Left colon (tissue), 2 donors: ENCODE measurements at regions not wholly inside any gene's neighbourhood (a gene's known extent, or its start where the extent isn't known, plus 50 kb on each side); places are given as distances from the start of the nearest gene placed in this dataset.

Experiments
- ATAC-seq: fragments of 200-7000 bp; cut with Tn5 transposase; one replicate; pipeline ENCODE4 v1.9.1; 2020; ENCODE audit warnings: mild to moderate bottlenecking, moderate library complexity
- DNase-seq, 2 donors: peaks; one replicate each; pipeline ENCODE4 v3.0.0-alpha.2; 2020
- intact Hi-C, 2 donors: fragments of 100-400 bp; cut with DNase I in 1 of 2; cut with micrococcal nuclease in 1 of 2; formaldehyde crosslinking; loops; one replicate each; pipeline versions ENCODE4 v1.11.2 to v1.14.0; 2022; cut with DNase I, micrococcal nuclease
- donor health status: DM: no; HTN: no; CAD: no.
- donor health status: DM: yes; HTN: yes; CAD: no.

- no peak for DNase-seq
- intact Hi-C loops, result no loop called here
- no peak for ATAC-seq
Observed at GRCh38 chr20:39395478-39396291, 433.5 kb downstream of the DHX35 start.

- DNase-seq (no peak), ATAC-seq (no peak)
- intact Hi-C loops, result no loop called here
Observed at GRCh38 chr20:39394461-39394860, 432.3 kb downstream of the DHX35 start.

DNA sequence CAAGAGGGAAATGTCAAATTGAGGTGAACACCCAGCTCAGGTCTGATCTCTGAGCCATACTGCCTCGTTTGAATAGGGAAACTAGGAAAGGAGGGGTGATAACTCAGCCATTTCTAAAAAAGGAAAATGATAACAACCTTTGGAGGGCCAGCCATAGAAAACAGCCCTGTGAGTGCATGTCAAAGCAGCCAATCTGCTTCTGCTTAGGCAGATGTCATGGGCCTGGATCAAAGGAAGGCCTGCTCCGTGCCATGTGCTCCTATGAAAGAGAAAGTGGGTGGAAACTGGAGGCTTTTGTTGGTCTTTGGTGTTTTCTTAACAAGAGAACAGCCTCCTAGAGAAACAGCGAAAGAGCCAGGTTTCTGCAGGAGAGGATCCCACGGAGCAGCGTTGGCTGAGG is 428.0 kb downstream of the DHX35 start:
- no peak for ATAC-seq
- intact Hi-C loops, result no loop called here
- no peak for DNase-seq

- DNase-seq (no peak), ATAC-seq (no peak)
- intact Hi-C loops, result no loop called here
Observed at GRCh38 chr20:39381595-39381994, 419.5 kb downstream of the DHX35 start.

DNA sequence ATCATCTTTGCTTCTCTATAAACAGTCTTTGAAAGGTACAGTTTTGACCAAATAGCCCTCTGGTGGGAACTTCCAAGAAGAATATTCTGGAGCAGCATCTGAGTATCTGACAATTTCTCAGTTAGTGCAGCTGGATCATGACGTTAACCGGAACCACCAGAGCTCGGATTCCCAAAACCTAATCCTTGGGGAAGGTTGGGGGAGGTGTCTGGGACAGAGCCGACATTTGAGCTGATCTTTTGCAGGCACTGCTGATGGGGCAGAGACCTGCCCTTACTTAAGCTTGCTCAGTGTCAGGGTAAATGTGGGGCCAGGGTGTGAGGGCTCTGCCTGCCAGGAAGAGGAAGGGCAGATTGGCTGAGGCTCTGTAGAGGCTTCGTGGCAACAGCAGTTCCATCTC is 416.6 kb downstream of the DHX35 start:
- DNase-seq (no peak), ATAC-seq (no peak)
- intact Hi-C loops, result no loop called here

DNA sequence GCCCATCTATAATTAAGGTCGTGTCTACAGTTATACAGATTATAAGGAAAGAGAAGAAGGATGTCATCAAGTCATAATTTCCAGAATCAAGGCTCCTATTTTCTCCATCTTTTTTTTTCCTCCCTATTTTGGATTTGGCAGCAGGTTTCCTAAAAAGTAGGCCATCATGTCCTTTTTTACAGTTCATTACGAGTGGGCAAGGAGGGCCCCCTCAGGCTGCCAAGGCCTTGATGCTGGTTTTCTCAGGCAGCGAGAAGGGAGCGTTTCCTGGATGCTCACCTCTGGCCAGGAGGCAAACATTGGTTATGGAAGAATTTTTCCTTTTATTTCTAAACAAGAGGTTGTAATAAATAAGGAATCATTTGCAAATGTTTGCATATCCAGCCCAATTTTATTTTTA is 414.6 kb downstream of the DHX35 start:
- intact Hi-C loops, result no loop called here
- no peak for DNase-seq
- ATAC-seq, result no peak

- no peak for ATAC-seq
- no peak for DNase-seq
- intact Hi-C loops, result no loop called here
Observed at GRCh38 chr20:39364320-39364719, 402.2 kb downstream of the DHX35 start.

- ATAC-seq, result no peak
- DNase-seq, result no peak
- intact Hi-C loops, result no loop called here
Observed at GRCh38 chr20:39359981-39360620, 398.0 kb downstream of the DHX35 start.

DNA sequence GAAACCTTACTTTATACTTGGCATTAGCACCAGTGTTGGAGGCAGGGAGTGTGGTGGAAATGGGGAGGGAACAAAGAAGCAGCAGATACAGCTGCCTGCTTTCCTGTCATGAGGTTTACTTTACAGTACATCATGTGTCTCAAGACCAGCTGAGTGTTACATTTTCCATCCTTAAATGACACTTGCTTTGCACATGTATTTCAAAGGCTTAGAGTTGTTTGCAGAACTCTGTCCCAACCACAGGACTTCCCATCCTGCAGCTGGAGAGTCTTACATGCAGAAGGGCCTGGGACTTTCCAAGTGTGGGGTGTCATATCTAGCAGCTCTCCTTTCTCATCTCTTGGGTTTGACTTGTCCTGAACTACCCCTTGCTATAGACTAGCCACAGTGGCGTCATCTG is 395.9 kb downstream of the DHX35 start:
- ATAC-seq (no peak), DNase-seq (no peak)
- intact Hi-C loops, result no loop called here

DNA sequence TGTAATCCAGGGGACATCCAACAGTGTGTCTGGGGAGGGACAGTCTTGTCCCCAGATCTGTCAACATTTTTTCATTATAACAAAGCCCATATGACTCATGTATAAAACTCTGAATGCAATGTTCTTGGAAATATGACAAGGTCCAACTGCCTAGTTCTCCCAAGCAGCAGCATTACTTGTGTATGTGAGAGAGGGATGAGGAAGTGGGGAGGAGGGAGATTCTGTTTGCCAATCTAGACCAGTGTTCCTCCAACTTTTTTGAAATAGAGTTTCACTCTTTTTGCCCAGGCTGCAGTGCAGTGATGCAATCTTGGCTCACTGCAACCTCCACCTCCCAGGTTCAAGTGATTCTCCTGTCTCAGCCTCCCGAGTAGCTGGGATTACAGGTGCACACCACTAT is 394.8 kb downstream of the DHX35 start:
- intact Hi-C loops, result no loop called here
- ATAC-seq (no peak), DNase-seq (no peak)

DNA sequence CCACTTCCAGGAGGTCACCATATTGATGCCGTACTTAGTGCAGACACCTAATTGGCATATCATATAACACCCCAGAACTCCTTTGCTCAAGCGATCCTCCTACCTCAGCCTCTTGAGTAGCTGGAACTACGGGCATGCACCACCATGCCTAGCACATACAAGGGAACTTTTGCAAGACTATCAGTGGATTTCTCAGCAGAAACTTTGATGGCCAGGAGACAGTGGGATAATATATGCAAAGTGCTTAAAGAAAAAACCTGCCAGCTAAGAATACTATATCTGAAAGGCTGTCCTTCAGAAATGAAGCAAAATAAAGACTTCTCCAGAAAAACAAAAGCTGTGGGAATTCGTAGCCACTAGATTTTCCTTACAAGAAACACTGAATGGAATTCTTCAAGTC is 387.1 kb downstream of the DHX35 start:
- intact Hi-C loops, result no loop called here
- DNase-seq (no peak), ATAC-seq (no peak)

DNA sequence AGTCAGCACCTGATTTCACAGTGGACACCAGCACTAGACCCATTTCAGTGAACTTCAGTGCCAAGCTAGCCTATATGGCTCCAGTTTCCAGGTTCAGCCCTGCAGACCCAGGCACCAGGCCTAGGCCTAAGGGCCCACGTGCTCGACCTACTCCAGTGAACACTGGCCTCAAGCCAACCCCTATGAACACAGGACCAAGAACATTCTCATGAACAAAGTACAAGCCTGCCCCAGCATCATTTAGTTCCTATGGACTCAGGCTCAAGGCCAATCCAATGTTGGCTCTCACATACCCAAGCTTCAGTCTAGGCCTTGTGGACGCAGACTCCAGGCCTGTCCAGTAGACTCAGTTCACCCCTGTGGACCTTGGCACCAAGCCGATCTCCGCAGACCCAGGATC is 385.5 kb downstream of the DHX35 start:
- intact Hi-C loops, result no loop called here
- no peak for DNase-seq
- ATAC-seq, result no peak

DNA sequence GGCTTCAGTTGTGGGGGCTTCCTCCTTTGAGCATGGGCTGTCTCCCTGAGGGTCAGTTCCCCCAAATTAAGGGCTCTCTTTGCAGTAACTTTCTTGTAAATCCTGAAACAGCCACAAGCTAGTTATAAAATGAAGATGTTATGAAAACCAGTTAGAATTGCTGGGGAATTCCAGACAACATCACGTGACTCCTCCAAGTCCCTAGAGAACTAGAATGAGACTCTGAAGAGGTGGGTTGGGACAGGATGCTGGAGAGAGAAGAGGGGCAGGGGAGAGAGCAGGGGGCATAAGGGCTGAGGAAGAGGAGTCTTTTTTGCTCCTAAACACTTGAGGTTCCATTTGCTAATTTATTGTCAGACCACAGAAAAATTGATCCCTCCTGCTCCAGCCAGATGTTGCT is 380.3 kb downstream of the DHX35 start:
- ATAC-seq, result no peak
- no peak for DNase-seq
- intact Hi-C loops, result no loop called here

DNA sequence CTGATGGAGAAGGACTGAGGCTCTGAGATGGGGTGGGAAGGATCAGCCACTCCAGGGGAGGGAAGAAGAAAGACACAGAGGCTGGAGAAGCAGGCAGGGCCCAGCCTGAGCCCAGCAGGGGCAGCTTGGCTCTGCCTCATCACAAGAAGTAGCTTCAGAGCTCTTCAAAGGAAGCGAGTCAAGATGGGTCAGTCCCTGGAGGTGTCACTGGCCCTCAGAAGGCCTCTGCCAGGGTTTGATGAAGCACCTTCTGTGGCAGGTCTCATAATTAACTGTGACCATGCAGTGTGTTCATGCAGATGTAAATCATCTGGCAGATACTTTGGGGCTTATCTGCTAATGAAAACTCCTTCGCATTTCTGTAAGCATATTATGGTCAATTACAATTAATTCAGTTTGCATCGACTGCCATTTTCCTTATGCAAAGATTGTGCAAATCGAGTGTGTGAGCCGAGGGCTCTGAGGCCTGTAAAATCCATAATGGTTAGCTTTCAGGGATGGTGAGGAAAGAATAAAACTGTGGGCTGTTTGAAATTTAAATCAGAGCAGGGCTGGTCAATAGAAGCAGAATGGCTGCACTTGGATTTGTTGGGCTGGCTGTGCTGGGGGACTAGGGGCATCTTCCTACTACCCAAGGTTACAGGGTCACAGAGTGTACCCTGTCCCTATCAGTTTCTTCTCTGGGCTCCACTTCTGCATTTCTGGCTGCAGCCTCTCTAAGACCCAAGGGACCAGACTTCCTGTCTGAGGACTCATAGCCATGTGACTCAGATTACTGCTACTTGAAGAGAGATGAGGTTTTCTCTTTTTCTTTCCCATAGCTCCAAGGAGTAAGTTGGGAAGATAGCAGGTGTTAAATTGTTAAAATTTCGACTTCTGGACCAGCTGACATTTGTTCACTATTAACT is 376.6 kb downstream of the DHX35 start:
- DNase-seq (peak in 1 of 2 donors; percentile 4), ATAC-seq (no peak)
- intact Hi-C loops, result no loop called here

- intact Hi-C loops, result no loop called here
- no peak for DNase-seq
- ATAC-seq, result no peak
Observed at GRCh38 chr20:39333211-39333610, 371.1 kb downstream of the DHX35 start.

DNA sequence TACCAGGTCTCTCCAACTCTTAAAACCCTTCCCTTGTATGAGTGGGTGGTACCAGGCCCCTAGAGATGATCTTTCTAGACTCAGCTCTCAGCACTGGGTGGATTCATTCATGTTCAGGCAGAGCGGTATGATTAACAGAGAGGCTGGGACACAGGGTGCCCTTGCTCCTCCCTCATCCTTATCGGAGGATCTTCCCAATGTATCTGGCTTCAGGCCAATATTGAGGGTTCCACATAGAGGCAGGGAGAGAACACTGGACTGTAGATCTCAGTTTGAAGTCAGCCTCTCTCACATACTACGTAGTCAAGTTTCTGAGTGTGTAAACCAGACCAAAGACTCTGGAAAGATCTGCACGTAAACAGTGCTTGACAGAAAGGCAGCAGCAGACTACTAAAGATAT is 366.2 kb downstream of the DHX35 start:
- no peak for DNase-seq

DNA sequence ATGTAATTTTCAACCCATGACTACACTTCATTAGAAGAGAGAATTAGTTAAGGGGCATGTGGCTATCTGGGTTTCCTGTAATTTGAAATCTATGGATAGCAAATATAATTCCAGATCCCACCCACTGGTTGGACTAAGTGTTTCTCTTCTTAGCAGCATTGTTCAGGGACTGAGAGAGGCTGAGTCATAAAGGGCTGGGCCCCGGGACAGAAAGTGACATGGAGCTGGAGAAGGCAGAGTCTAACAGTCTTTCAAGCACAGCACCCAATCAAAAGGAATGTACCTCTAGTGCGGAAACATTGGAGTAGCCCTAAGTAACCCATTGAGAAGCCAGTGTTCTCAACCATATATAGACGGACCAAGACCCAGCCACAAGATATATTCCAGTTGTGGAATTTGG is 363.9 kb downstream of the DHX35 start:
- intact Hi-C loops, result no loop called here
- DNase-seq (no peak), ATAC-seq (no peak)

More for the DNA sequence above, 366.2 kb downstream of the DHX35 start:
- no peak for ATAC-seq
- intact Hi-C loops, result no loop called here

DNA sequence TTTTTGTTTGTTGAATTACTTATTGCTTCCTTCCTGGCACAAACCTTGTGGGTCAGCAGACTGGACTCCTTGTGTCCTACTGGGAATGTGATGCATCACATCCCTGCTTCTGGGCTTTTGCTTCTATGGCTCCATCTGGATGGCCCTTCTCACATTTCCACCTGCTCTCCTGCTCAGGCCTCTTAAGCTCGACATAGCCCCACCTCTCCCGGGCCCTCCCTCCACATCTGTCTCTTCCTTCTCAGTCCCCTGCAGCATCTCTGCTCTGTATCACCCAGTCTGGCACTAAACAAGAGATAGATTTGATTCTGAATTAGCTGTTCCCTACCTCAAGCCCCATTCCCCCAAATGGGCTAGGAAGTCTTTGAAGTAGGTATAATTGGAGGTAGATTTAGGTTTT is 356.8 kb downstream of the DHX35 start:
- ATAC-seq (no peak), DNase-seq (no peak)
- intact Hi-C loops, result no loop called here

- ATAC-seq (no peak), DNase-seq (no peak)
- intact Hi-C loops, result no loop called here
Observed at GRCh38 chr20:39312676-39313075, 350.5 kb downstream of the DHX35 start.
